GM12872 (cell line): ENCODE measurements at regions not wholly inside any gene's neighbourhood (a gene's known extent, or its start where the extent isn't known, plus 50 kb on each side); places are given as distances from the start of the nearest gene placed in this dataset.

Source experiments
- TF ChIP-seq, protein P1 (sequence below): IDR thresholded peaks from 3 replicates; pipeline ENCODE4 v1.5.1; 2011; ENCODE audit warnings: low read depth, mild to moderate bottlenecking, low read length, moderate library complexity; ENCODE audit not compliant: insufficient read depth

DNA sequence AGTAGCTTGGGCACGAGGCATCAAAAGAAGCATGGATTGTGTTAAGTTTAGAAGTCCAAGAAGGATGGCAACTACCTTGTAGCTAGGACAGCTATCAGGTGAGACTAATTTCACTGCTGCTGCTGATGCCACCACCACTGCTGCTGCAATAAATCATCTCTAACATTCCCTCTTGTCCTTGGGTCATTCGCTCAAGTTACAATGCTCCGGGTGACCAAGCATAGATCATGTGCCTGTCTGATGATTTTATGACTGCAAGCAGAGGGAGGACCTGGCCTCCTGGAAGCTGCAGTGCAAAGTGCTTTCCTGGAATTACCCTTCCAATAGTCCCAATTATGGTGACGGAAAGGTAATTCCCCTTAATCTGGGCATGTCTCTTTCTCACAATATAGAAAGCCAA lies 334.4 kb downstream of the PRELID2 start:
- TF ChIP-seq, protein P1, sequence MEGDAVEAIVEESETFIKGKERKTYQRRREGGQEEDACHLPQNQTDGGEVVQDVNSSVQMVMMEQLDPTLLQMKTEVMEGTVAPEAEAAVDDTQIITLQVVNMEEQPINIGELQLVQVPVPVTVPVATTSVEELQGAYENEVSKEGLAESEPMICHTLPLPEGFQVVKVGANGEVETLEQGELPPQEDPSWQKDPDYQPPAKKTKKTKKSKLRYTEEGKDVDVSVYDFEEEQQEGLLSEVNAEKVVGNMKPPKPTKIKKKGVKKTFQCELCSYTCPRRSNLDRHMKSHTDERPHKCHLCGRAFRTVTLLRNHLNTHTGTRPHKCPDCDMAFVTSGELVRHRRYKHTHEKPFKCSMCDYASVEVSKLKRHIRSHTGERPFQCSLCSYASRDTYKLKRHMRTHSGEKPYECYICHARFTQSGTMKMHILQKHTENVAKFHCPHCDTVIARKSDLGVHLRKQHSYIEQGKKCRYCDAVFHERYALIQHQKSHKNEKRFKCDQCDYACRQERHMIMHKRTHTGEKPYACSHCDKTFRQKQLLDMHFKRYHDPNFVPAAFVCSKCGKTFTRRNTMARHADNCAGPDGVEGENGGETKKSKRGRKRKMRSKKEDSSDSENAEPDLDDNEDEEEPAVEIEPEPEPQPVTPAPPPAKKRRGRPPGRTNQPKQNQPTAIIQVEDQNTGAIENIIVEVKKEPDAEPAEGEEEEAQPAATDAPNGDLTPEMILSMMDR = no peak

- TF ChIP-seq, protein P1 = no peak
Measured at GRCh38 chr5:145499483-145499882, 335.7 kb downstream of the PRELID2 start.

DNA sequence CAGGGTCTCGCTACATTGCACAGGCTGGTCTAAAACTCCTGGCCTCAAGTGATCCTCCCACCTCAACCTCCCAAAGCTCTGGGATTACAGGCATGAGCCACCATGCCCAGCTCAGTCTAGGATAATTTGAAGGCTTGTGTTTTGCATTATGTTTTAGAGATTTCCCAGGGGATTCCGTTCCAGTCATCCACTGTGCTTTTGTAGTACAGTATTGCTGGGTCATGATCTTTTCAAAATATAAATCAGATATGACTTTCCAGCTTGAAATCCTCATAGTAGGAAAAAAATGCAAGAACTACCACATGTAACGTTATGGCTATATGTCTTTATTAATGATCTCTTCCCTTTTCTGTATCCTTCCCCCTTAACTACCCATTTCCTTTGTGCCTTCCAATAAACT lies 338.1 kb downstream of the PRELID2 start:
- TF ChIP-seq, protein P1 = no peak

GRCh38 chr5:145495741-145496140 lies 339.4 kb downstream of the PRELID2 start:
- TF ChIP-seq, protein P1 = no peak

GRCh38 chr5:145495196-145495595 lies 339.9 kb downstream of the PRELID2 start:
- TF ChIP-seq, protein P1 = no peak

DNA sequence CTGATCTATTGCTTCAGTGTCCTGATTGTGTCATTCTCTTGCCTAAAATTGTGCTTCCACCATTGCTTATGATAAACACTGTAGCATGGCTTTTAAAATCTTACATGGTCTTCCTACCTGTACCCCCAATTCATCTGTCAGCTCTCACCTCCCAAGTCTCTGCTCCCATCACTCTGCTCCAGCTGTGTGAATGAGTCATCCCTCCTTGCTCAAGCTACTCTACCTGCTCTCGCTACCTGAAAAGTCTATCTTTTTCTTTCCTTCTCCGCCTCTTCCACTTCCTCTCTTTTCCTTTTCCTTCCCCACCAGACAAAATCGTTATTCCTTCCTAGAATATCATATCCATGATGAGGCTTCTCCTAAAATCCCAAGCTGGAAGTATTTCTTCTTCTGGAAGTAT lies 341.7 kb downstream of the PRELID2 start:
- TF ChIP-seq, protein P1 = no peak

DNA sequence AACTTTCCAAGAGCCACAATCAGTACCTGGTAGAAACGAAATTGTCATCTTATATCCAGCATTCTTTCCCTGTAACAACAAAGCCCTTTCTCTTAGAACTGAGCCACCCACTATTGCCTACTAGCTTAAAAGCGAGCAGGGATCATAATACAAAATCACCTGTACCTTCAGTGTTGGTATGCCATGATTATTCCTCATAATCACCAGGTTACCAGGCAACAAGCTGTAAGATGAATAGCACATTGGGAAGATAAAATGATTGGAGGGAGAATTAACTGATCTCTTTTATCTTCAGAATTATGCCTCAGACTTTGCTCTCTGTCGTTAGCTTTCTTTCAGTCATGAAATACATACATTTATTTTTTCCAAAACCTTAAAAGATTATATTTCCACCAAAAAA lies 345.6 kb downstream of the PRELID2 start:
- TF ChIP-seq, protein P1 = no peak

DNA sequence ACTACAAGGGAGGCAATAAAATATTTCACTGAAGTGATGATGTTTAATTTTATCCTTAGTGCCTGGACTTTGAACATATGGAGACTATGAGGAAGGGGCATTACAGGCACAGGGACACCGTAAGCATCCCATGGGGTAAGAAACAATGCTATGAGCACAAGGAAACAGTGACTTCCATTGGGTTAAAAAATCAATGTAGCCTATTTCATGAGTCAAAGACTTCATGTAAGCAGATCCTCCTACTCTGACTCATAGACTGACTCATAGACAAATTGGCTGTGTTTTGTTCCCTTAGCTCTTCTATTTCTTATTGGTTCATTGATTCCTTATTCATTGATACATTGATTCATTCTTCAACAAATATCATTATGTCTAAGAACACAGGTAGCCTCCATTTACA lies 351.0 kb downstream of the PRELID2 start:
- TF ChIP-seq, protein P1 = no peak
